Activated naive CD8-positive, alpha-beta T cell treated with anti-CD3 and anti-CD28 coated beads for 36 hours (primary cell): ENCODE measurements at regions not wholly inside any gene's neighbourhood (a gene's known extent, or its start where the extent isn't known, plus 50 kb on each side); places are given as distances from the start of the nearest gene placed in this dataset.

Experiments
- DNase-seq: peaks from one replicate; pipeline ENCODE4 v3.0.0; 2021
- H3K27ac Mint-ChIP-seq: one replicate; pipeline ENCODE4 v1.8.0; 2022; ENCODE audit warnings: mild to moderate bottlenecking, moderate library complexity, mixed read lengths
- H3K27me3 Mint-ChIP-seq: one replicate; pipeline ENCODE4 v1.8.0; 2022; ENCODE audit warnings: mild to moderate bottlenecking, mixed read lengths
- H3K36me3 Mint-ChIP-seq: one replicate; pipeline ENCODE4 v1.8.0; 2021; ENCODE audit warnings: mild to moderate bottlenecking, mixed read lengths
- H3K4me1 Mint-ChIP-seq: one replicate; pipeline ENCODE4 v1.8.0; 2021; ENCODE audit warnings: mixed read lengths
- H3K4me3 Mint-ChIP-seq: one replicate; pipeline ENCODE4 v1.8.0; 2022; ENCODE audit warnings: mild to moderate bottlenecking, moderate library complexity, mixed read lengths
- H3K9me3 Mint-ChIP-seq: one replicate; pipeline ENCODE4 v1.8.0; 2022; ENCODE audit warnings: mixed read lengths

GRCh38 chr1:22261580-22261979 lies 118.7 kb upstream of the WNT4 start:
- no peaks in the 10 kb centered on the region for H3K4me1 Mint-ChIP-seq
- H3K36me3 Mint-ChIP-seq: no peaks in the 10 kb centered on the region
- H3K9me3 Mint-ChIP-seq: no peaks in the 10 kb centered on the region
- no peak for DNase-seq
- no peak overlapping the region for H3K27ac Mint-ChIP-seq
- peaks cover 7% of the 10 kb centered on the region for H3K27me3 Mint-ChIP-seq
- no peak overlapping the region for H3K4me3 Mint-ChIP-seq

- H3K4me3 Mint-ChIP-seq: no peak overlapping the region
- no peak for DNase-seq
- H3K27ac Mint-ChIP-seq: no peak overlapping the region
- no peaks in the 10 kb centered on the region for H3K4me1 Mint-ChIP-seq
- H3K9me3 Mint-ChIP-seq: no peaks in the 10 kb centered on the region
- peaks cover 7% of the 10 kb centered on the region for H3K27me3 Mint-ChIP-seq
- H3K36me3 Mint-ChIP-seq: no peaks in the 10 kb centered on the region
These were observed 119.7 kb upstream of the WNT4 start for GRCh38 chr1:22262583-22262982.

- Mint-ChIP-seq H3K4me3 (no peak overlapping the region), H3K9me3 (no peaks in the 10 kb centered on the region), H3K27ac (no peak overlapping the region), H3K4me1 (no peaks in the 10 kb centered on the region), H3K27me3 (peaks cover 7% of the 10 kb centered on the region), H3K36me3 (no peaks in the 10 kb centered on the region)
- DNase-seq: no peak
These were observed 120.5 kb upstream of the WNT4 start for GRCh38 chr1:22263359-22263758.

- no peak for DNase-seq
- H3K4me1 Mint-ChIP-seq: no peaks in the 10 kb centered on the region
- H3K27me3 Mint-ChIP-seq: peaks cover 7% of the 10 kb centered on the region
- no peaks in the 10 kb centered on the region for H3K9me3 Mint-ChIP-seq
- H3K27ac Mint-ChIP-seq: no peak overlapping the region
- no peak overlapping the region for H3K4me3 Mint-ChIP-seq
- H3K36me3 Mint-ChIP-seq: no peaks in the 10 kb centered on the region
These were observed 121.8 kb upstream of the WNT4 start for GRCh38 chr1:22264464-22265341.

- no peak overlapping the region for H3K27ac Mint-ChIP-seq
- H3K36me3 Mint-ChIP-seq: no peaks in the 10 kb centered on the region
- peaks cover 7% of the 10 kb centered on the region for H3K27me3 Mint-ChIP-seq
- no peak for DNase-seq
- no peak overlapping the region for H3K4me3 Mint-ChIP-seq
- no peaks in the 10 kb centered on the region for H3K4me1 Mint-ChIP-seq
- no peaks in the 10 kb centered on the region for H3K9me3 Mint-ChIP-seq
These were observed 123.2 kb upstream of the WNT4 start for GRCh38 chr1:22266141-22266540.

- no peak for DNase-seq
- H3K9me3 Mint-ChIP-seq: no peaks in the 10 kb centered on the region
- no peaks in the 10 kb centered on the region for H3K36me3 Mint-ChIP-seq
- peaks cover 7% of the 10 kb centered on the region for H3K27me3 Mint-ChIP-seq
- no peaks in the 10 kb centered on the region for H3K4me1 Mint-ChIP-seq
- no peak overlapping the region for H3K27ac Mint-ChIP-seq
- H3K4me3 Mint-ChIP-seq: no peak overlapping the region
These were observed 124.7 kb upstream of the WNT4 start for GRCh38 chr1:22267413-22268175.

- no peaks in the 10 kb centered on the region for H3K36me3 Mint-ChIP-seq
- H3K4me1 Mint-ChIP-seq: no peaks in the 10 kb centered on the region
- no peak overlapping the region for H3K27ac Mint-ChIP-seq
- DNase-seq: no peak
- H3K27me3 Mint-ChIP-seq: peaks cover 7% of the 10 kb centered on the region
- H3K4me3 Mint-ChIP-seq: no peak overlapping the region
- no peaks in the 10 kb centered on the region for H3K9me3 Mint-ChIP-seq
These were observed 125.4 kb upstream of the WNT4 start for GRCh38 chr1:22268327-22268726.

- DNase-seq: no peak
- Mint-ChIP-seq H3K4me1 (no peaks in the 10 kb centered on the region), H3K9me3 (no peaks in the 10 kb centered on the region), H3K27ac (no peak overlapping the region), H3K27me3 (peaks cover 5% of the 10 kb centered on the region), H3K36me3 (no peaks in the 10 kb centered on the region), H3K4me3 (no peak overlapping the region)
These were observed 129.2 kb upstream of the WNT4 start for GRCh38 chr1:22271847-22272801.

GRCh38 chr1:22273686-22274681 lies 131.1 kb upstream of the WNT4 start:
- no peaks in the 10 kb centered on the region for H3K4me1 Mint-ChIP-seq
- no peaks in the 10 kb centered on the region for H3K9me3 Mint-ChIP-seq
- H3K36me3 Mint-ChIP-seq: no peaks in the 10 kb centered on the region
- H3K27ac Mint-ChIP-seq: no peak overlapping the region
- peaks cover 13% of the 10 kb centered on the region for H3K27me3 Mint-ChIP-seq
- H3K4me3 Mint-ChIP-seq: no peak overlapping the region
- no peak for DNase-seq

- Mint-ChIP-seq H3K36me3 (no peaks in the 10 kb centered on the region), H3K27ac (no peak overlapping the region), H3K4me3 (no peak overlapping the region), H3K4me1 (no peaks in the 10 kb centered on the region), H3K27me3 (peaks cover 15% of the 10 kb centered on the region), H3K9me3 (peaks cover 2% of the 10 kb centered on the region)
- DNase-seq: no peak
These were observed 132.3 kb upstream of the WNT4 start for GRCh38 chr1:22275167-22275566.

GRCh38 chr1:22275626-22276395 lies 132.9 kb upstream of the WNT4 start:
- Mint-ChIP-seq H3K27me3 (peaks cover 15% of the 10 kb centered on the region), H3K4me1 (no peaks in the 10 kb centered on the region), H3K36me3 (no peaks in the 10 kb centered on the region), H3K9me3 (peaks cover 2% of the 10 kb centered on the region), H3K27ac (no peak overlapping the region), H3K4me3 (no peak overlapping the region)
- peak; percentile 35 for DNase-seq

- H3K9me3 Mint-ChIP-seq: peaks cover 2% of the 10 kb centered on the region
These were observed 133.5 kb upstream of the WNT4 start for GRCh38 chr1:22276396-22276748.

GRCh38 chr1:22277662-22278061 lies 134.8 kb upstream of the WNT4 start:
- H3K9me3 Mint-ChIP-seq: peaks cover 2% of the 10 kb centered on the region
- DNase-seq: no peak
- peaks cover 19% of the 10 kb centered on the region for H3K27me3 Mint-ChIP-seq
- H3K4me3 Mint-ChIP-seq: no peak overlapping the region
- H3K4me1 Mint-ChIP-seq: no peaks in the 10 kb centered on the region
- no peak overlapping the region for H3K27ac Mint-ChIP-seq
- H3K36me3 Mint-ChIP-seq: no peaks in the 10 kb centered on the region

More at GRCh38 chr1:22276396-22276748, 133.5 kb upstream of the WNT4 start:
- Mint-ChIP-seq H3K27ac (no peak overlapping the region), H3K4me1 (no peaks in the 10 kb centered on the region), H3K36me3 (no peaks in the 10 kb centered on the region), H3K27me3 (peaks cover 15% of the 10 kb centered on the region), H3K4me3 (no peak overlapping the region)
- DNase-seq: no peak
